Gastrocnemius medialis (tissue), 4 donors: ENCODE measurements at regions not wholly inside any gene's neighbourhood (a gene's known extent, or its start where the extent isn't known, plus 50 kb on each side); places are given as distances from the start of the nearest gene placed in this dataset.

ENCODE experiments used
- POLR2A ChIP-seq, 2 donors: fragments of 450-650 bp; IDR thresholded peaks; one replicate each; pipeline ENCODE4 v1.6.1; 2017; ENCODE audit warnings: antibody characterized with exemption in 2 of 2, mild to moderate bottlenecking in 2 of 2, moderate library complexity in 2 of 2
- TF ChIP-seq, protein P1 (sequence below), 5 experiments: fragments of 450-650 bp in 3 of 5; fragments of 200-600 bp in 2 of 5; sonication (generic) in 2 of 5; IDR thresholded peaks in 4 of 5; conservative IDR thresholded peaks in 1 of 5; 1 replicate in 4 of 5; 2 replicates in 1 of 5; pipeline ENCODE4 v1.5.1; 2016 to 2019; ENCODE audit warnings: antibody characterized with exemption in 5 of 5, mild to moderate bottlenecking in 3 of 5, moderate library complexity in 3 of 5

- TF ChIP-seq POLR2A (IDR thresholded peaks at IDR 0.05), result no peak
- TF ChIP-seq, protein P1, sequence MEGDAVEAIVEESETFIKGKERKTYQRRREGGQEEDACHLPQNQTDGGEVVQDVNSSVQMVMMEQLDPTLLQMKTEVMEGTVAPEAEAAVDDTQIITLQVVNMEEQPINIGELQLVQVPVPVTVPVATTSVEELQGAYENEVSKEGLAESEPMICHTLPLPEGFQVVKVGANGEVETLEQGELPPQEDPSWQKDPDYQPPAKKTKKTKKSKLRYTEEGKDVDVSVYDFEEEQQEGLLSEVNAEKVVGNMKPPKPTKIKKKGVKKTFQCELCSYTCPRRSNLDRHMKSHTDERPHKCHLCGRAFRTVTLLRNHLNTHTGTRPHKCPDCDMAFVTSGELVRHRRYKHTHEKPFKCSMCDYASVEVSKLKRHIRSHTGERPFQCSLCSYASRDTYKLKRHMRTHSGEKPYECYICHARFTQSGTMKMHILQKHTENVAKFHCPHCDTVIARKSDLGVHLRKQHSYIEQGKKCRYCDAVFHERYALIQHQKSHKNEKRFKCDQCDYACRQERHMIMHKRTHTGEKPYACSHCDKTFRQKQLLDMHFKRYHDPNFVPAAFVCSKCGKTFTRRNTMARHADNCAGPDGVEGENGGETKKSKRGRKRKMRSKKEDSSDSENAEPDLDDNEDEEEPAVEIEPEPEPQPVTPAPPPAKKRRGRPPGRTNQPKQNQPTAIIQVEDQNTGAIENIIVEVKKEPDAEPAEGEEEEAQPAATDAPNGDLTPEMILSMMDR (IDR thresholded peaks at IDR 0.05 in 4 of 5, conservative IDR thresholded peaks at IDR 0.05 in 1 of 5), result no peak
Observed at GRCh38 chr2:40511661-40512213, 59.8 kb upstream of the SLC8A1 start.
